ENCODE measurements at regions not wholly inside any gene's neighbourhood (a gene's known extent, or its start where the extent isn't known, plus 50 kb on each side); places are given as distances from the start of the nearest gene placed in this dataset.

GRCh38 chr13:72500851-72501250, 226.6 kb downstream of the MZT1 start:
- ChIA-PET CTCF (no interaction called here), POLR2A (interaction anchor here (0.6 to 0.8 kb wide), 2 partner anchors 57 to 119 kb away, joined by 3 read pairs; no protein-coding TSS in a partner anchor)
- DNase-seq (ENCODE audit: unreplicated experiment) = no peak
- BruUV-seq (replicated peaks) = no TSS peak
- Mint-ChIP-seq H3K4me3 (ENCODE audit: unreplicated experiment) (no peak overlapping the region), H3K27me3 (ENCODE audit: insufficient read depth, unreplicated experiment) (peaks cover 55% of the 10 kb centered on the region), H3K27ac (ENCODE audit: low read depth, unreplicated experiment) (no peak overlapping the region), H3K4me1 (ENCODE audit: insufficient read depth, unreplicated experiment) (no peaks in the 10 kb centered on the region), H3K9me3 (ENCODE audit: unreplicated experiment) (no peaks in the 10 kb centered on the region), H3K36me3 (ENCODE audit: insufficient read depth, unreplicated experiment) (no peaks in the 10 kb centered on the region)
- no peak for TF ChIP-seq CTCF (IDR thresholded peaks at IDR 0.05; ENCODE audit: unreplicated experiment)
- intact Hi-C loops (cut with micrococcal nuclease) = no loop called here

GRCh38 chr13:72495681-72496080, 231.7 kb downstream of the MZT1 start:
- TF ChIP-seq CTCF (IDR thresholded peaks at IDR 0.05; ENCODE audit: unreplicated experiment) = no peak
- intact Hi-C loops (cut with micrococcal nuclease) = no loop called here
- Mint-ChIP-seq H3K27ac (ENCODE audit: low read depth, unreplicated experiment) (no peak overlapping the region), H3K4me3 (ENCODE audit: unreplicated experiment) (no peak overlapping the region), H3K4me1 (ENCODE audit: insufficient read depth, unreplicated experiment) (no peaks in the 10 kb centered on the region), H3K27me3 (ENCODE audit: insufficient read depth, unreplicated experiment) (peaks cover 26% of the 10 kb centered on the region), H3K36me3 (ENCODE audit: insufficient read depth, unreplicated experiment) (no peaks in the 10 kb centered on the region), H3K9me3 (ENCODE audit: unreplicated experiment) (no peaks in the 10 kb centered on the region)
- no TSS peak for BruUV-seq (replicated peaks)
- ChIA-PET POLR2A (no interaction called here), CTCF (no interaction called here)
- no peak for DNase-seq (ENCODE audit: unreplicated experiment)

- no peak for TF ChIP-seq CTCF (IDR thresholded peaks at IDR 0.05; ENCODE audit: unreplicated experiment)
- Mint-ChIP-seq H3K27me3 (ENCODE audit: insufficient read depth, unreplicated experiment) (peaks cover 23% of the 10 kb centered on the region), H3K4me3 (ENCODE audit: unreplicated experiment) (no peak overlapping the region), H3K4me1 (ENCODE audit: insufficient read depth, unreplicated experiment) (no peaks in the 10 kb centered on the region), H3K36me3 (ENCODE audit: insufficient read depth, unreplicated experiment) (no peaks in the 10 kb centered on the region), H3K27ac (ENCODE audit: low read depth, unreplicated experiment) (no peak overlapping the region), H3K9me3 (ENCODE audit: unreplicated experiment) (no peaks in the 10 kb centered on the region)
- intact Hi-C loops (cut with micrococcal nuclease) = no loop called here
- CTCF ChIA-PET = no interaction called here
- POLR2A ChIA-PET = no interaction called here
- no TSS peak for BruUV-seq (replicated peaks)
- no peak for DNase-seq (ENCODE audit: unreplicated experiment)
Measured at GRCh38 chr13:72489751-72490150, 237.7 kb downstream of the MZT1 start.

GRCh38 chr13:72473321-72473720, 254.1 kb downstream of the MZT1 start:
- no peak for DNase-seq (ENCODE audit: unreplicated experiment)
- ChIA-PET CTCF (interaction anchor here (0.8 kb wide), 1 partner anchor 9 kb away, joined by 4 read pairs; no protein-coding TSS in a partner anchor), POLR2A (no interaction called here)
- H3K9me3 Mint-ChIP-seq (ENCODE audit: unreplicated experiment) = no peaks in the 10 kb centered on the region
- no peak for TF ChIP-seq CTCF (IDR thresholded peaks at IDR 0.05; ENCODE audit: unreplicated experiment)
- H3K4me3 Mint-ChIP-seq (ENCODE audit: unreplicated experiment) = no peak overlapping the region
- no peak overlapping the region for H3K27ac Mint-ChIP-seq (ENCODE audit: low read depth, unreplicated experiment)
- BruUV-seq (replicated peaks) = no TSS peak
- intact Hi-C loops (cut with micrococcal nuclease) = no loop called here
- H3K27me3 Mint-ChIP-seq (ENCODE audit: insufficient read depth, unreplicated experiment) = peaks cover 17% of the 10 kb centered on the region
- no peaks in the 10 kb centered on the region for H3K4me1 Mint-ChIP-seq (ENCODE audit: insufficient read depth, unreplicated experiment)
- H3K36me3 Mint-ChIP-seq (ENCODE audit: insufficient read depth, unreplicated experiment) = no peaks in the 10 kb centered on the region

Measured in MCF 10A (cell line).